ENCODE measurements at regions not wholly inside any gene's neighbourhood (a gene's known extent, or its start where the extent isn't known, plus 50 kb on each side); places are given as distances from the start of the nearest gene placed in this dataset.

DNA sequence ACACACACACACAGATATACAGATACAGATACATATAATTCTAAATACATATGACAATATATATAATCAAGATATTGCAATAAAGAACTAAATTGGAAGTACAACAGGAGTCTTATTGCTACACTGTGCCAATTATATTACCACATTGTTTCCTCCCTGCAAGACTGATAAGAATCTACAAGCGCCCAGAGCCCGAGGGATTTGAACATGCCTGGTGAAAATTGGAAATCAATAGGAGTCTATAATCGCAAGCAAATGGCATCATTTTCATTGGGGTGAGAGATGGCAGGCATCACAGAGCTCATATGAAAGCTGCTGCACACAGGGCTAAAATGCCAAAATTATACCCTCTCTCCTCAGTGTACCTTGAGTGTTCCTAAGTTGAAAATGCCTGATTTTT lies 152.9 kb upstream of the PTBP2 start:
- no peak for TF ChIP-seq EZH2 (IDR thresholded peaks at IDR 0.05; ENCODE audit: low read length, unreplicated experiment)
- TF ChIP-seq, protein P1, sequence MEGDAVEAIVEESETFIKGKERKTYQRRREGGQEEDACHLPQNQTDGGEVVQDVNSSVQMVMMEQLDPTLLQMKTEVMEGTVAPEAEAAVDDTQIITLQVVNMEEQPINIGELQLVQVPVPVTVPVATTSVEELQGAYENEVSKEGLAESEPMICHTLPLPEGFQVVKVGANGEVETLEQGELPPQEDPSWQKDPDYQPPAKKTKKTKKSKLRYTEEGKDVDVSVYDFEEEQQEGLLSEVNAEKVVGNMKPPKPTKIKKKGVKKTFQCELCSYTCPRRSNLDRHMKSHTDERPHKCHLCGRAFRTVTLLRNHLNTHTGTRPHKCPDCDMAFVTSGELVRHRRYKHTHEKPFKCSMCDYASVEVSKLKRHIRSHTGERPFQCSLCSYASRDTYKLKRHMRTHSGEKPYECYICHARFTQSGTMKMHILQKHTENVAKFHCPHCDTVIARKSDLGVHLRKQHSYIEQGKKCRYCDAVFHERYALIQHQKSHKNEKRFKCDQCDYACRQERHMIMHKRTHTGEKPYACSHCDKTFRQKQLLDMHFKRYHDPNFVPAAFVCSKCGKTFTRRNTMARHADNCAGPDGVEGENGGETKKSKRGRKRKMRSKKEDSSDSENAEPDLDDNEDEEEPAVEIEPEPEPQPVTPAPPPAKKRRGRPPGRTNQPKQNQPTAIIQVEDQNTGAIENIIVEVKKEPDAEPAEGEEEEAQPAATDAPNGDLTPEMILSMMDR (conservative IDR thresholded peaks at IDR 0.05; ENCODE audit: low read depth, low read length): no peak
